ENCODE measurements at regions not wholly inside any gene's neighbourhood (a gene's known extent, or its start where the extent isn't known, plus 50 kb on each side); places are given as distances from the start of the nearest gene placed in this dataset.

GRCh38 chr18:24915547-24915946, 436.4 kb downstream of the ZNF521 start:
- TF ChIP-seq POLR2A (IDR thresholded peaks at IDR 0.05; ENCODE audit: low read depth, low read length) = no peak
- no peak for TF ChIP-seq POLR2AphosphoS5 (IDR thresholded peaks at IDR 0.05; ENCODE audit: low read depth, low read length)
- no peak for TF ChIP-seq TAF1 (IDR thresholded peaks at IDR 0.05; ENCODE audit: borderline replicate concordance, low read depth, low read length)
